Left renal pelvis (tissue), 4 donors: ENCODE measurements at regions not wholly inside any gene's neighbourhood (a gene's known extent, or its start where the extent isn't known, plus 50 kb on each side); places are given as distances from the start of the nearest gene placed in this dataset.
"Not testable (repeated sequence)": the region's sequence is repeated elsewhere in the genome, so short reads cannot be mapped to it uniquely, and the experiment has no call there.

Source experiments
- DNase-seq, 4 donors: peaks; one replicate each; pipeline ENCODE4 v3.0.0-alpha.2; 2013; ENCODE audit warnings: low read depth in 4 of 4, low spot score in 3 of 4

DNA sequence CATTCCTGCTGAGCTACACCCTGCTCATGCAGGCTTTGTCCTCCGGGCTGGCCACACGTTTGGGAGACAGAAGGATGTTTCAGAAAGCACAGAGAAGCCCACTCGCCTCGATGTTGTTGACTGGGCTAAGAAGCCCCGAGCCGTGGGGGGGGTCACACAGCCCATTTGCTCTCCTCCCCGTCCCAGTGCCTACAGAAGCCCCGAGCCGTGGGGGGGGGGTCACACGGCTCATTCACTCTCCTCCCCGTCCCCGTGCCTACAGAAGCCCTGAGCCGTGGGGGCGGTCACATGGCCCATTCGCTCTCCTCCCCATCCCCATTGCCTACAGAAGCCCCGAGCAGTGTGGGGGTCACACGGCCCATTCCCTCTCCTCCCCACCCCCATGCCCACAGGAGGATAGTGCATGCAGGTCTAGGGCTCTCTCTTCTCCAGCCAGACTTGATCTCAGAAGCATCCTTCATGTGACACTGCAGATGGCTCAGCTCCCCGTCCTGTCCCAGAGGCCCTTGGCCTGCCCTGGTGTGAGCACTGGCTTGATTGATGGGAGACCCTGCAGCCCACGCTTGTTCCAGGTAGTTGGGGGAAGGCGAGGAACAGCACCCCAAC lies 72.9 kb downstream of the NPIPB11 start:
- DNase-seq = not testable (repeated sequence)

DNA sequence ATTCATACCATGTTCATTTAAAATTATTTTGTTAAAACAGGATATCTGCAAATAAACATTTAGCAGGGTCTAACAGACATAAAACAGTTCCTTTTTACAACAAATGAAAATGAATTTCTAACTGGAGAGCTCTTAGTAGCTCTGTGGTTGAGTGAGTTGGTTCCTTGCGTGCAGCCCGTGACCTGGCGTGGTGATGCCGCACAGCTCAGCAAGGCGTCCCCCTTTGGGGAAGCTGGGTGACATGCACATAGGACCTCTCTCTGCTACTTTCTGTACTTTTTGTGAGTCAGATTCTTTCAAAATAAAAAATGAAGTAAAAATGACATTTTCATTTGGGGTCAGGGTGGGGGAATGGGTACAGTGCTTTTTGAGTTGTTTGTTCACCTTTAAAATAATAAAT lies 75.9 kb downstream of the NPIPB11 start:
- not testable (repeated sequence) for DNase-seq

DNA sequence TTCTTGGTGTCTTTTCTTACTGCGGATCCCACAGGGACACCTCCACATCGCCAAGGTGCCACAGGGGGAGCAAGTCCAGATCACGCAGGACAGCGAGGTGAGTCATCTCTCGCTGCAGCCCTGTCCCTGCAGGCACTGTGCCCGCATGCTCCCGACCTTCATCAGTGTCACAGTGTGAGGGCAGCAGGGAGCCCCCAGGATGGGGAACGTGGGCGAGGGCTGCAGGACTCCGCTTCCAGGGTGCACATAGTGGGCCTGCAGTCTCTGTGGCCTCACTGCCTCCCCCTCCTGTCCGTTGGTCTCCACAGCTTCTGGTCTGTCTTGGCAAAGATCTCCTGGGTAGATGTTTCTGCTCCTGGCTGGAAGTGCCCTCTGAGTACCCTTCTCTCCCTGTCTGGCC lies 78.0 kb downstream of the NPIPB11 start:
- DNase-seq = not testable (repeated sequence)

DNA sequence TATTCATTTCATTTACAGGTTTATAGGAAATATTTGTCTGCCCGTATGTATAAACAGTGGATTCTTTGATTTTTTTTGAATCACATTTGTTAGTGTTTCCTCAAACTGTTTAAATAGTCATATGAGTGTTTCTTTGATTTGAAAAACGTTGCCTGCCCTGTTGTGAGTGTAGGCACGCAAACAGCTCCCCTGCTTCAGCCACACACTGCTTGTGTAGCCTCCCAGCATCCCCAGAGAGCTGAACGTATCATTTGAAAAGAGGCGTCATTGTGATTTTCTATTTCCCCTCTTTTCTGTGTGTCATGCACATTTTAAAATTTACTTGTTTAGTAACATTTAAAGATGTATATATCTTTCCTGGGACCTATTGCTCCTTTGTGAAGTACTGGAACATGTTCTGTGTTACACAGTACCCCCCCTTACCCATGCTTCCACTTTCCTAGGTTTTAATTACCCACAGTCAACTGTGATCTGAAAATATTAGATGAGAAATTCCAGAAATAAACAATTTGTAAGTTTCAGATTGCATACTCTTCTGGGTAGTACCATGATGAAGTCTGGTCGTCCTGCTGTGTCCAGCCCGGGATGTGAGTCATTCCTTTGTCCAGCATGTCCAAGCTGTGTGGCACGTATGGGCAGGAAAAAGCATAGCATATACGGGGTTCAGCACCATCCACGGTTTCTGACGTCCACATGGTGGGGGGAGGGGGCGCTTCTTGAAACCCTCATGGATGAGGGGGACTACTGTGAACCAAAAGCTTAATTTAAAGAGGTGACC lies 78.7 kb downstream of the NPIPB11 start:
- not testable (repeated sequence) for DNase-seq

DNA sequence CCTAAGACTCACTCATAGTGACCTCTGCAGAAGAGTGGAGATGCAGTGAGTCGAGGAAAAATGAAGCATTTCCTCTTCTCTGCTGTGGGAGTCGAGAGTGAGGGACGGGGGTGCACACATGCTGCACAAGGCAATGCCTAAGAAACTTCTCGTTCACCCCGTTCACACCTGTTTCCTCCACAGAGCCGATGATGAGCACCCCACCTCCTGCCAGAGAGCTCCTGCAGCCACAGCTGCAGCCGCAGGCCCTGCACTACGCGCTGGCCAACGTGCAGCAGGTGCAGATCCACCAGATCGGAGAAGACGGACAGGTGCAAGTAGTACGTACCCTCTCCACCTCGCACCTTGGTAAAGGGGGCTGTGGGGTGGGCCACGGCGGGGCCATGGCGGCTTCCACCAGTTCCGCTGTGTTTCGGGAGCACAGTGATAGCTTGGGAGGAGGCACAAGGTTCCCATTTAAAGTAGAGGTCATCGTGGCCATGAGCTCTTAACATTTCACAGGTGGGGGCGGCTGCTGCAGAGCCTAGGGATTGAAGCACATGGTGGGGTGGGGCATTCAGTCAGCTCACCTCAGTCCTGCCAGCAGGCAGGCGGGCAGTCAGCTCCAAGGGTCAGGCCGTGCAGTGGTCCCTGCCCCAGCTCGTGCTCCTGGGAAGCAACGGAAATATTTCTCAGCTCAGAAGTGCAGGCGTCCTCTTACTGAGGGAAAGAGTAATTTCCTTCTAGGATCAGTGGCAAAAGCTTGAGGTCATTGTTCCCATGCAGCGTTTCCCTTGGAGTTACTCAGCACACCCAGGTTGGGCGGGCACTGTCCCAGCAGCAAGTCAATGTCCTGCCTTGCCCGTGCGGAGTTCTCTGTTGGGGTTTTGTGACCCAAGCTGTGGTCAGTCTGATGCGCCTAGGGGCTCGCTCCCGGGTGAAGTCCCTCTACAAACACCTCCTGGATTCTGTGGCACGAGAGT lies 80.1 kb downstream of the NPIPB11 start:
- not testable (repeated sequence) for DNase-seq

DNA sequence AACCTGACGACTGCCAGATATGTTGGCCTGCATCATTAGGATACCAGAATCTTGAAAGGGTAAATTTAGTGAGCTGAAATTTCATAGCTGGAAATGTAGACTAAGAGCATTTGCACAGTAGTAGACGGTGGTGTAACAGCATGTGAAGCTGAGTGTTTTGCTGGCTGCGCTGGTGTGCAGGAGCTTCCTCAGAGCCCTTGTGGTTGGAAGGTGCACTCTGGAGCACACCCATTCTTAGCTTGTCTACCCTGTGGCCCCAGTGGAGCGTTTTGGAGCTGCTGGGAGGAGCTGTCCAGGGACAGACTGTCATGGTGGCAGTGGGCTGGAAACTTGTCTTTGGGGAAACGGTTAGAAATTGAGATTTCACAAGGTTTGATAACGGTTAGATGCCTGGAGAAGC lies 82.8 kb downstream of the NPIPB11 start:
- not testable (repeated sequence) for DNase-seq

DNA sequence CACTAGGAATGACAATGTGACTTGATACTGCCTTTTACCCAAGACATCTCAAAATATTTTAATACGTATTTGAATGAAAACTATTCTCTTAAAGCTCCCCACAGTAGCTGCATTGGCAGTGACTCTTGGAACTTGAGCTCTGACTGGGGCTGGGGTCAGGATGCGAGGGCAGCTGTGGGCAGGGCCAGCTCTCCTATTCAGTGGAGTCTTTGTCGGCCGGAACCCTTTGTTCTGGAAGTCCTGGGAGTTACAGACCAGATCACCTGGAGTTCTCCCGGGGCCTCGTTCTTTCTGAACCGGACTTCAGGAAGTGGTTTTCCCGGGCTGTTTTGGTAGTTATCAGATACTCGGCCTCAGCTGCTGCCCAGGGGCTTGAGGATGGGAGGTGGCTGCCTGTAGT lies 84.9 kb downstream of the NPIPB11 start:
- DNase-seq = no peak

DNA sequence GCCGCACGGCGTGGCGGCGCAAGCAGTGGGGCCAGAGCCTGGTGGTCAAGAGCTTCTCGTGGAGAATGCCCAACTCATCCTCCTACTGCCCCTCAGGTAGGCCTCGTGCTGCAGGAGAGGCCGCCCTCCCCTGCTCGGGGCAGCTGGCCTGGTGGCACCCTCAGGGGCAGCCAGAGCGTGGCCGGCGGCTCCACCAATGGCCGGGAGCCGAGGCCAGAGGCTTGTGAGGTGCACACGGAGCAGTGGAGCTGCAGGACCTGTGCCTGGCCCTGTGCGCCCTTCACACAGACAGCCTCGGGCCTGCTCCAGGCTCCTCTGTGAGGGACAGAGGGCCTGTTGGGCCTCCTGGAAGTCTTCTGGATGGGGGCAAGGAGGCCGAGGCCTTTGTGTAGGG lies 85.5 kb downstream of the NPIPB11 start:
- DNase-seq = no peak

DNA sequence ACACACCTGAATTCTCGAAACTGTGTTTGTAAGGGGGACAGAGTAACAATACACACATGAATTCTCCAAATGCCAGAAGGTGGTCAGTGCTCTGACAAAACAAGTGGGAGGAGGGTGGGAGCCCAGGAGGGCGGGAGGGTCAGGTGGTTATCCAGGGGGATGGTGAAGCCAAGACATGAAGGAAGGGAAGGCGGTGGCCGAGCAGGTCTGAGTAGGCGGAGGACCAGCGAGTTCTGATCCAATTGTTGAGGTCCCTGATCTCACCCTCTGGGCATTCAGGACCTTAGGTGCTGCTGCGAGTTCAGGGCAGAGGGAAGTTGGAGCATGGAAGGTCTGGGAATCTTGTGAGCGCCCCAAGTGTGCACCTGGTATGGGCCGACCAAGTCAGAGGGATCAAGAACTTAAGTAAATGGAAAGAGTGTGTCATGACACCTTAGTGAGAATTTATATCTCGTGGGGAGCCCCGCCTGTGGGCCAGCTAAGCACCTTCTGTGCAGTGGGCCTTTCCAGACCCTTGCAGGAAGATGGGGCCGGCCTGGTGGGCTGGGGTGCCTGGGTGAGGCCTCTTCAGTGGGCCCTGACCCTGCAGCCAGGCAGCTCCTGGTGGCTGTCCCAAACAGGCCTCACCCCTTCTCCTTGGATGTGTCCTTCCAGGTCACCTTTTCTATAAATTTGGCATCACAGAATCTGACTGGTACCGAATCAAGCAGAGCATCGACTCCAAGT lies 86.1 kb downstream of the NPIPB11 start:
- DNase-seq = no peak

DNA sequence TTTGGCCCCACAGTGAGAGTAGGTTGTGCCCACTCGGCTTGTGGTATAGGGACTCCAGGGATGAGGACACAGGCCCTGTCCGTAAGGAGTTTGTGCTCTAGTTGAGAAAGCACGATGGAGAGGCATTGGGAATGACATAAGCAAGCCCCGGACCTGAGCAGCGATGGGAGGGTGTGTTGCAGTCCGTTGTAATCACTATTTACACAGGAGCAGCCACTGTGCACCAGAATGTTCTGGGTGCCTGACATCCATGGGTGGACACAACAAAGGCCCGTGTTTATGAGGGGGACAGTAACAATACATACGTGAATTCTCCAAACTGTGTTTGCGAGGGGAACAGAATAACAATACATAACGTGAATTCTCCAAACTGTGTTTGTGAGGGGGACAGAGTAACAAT lies 86.8 kb downstream of the NPIPB11 start:
- no peak for DNase-seq

DNA sequence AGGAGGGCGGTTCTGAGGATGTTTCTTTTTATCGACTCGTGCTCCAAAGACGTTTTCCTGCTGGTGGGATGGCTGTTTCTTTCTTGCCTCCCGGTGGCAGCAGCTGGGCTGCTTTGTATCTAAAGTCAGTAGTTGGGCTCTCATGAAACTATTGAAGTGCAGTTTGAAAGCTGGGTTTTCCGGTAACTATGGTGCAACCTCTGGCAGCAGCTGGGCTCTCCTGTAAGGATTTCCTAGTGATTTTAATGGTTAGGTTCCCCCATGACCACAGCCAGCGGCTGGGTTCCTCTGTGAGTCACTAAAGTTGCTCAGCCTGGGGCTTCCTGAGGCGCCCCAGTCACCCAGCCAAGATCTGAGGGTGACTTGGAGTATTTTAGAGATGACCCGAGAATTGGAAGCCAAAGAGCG lies 87.9 kb downstream of the NPIPB11 start:
- not testable (repeated sequence) for DNase-seq

DNA sequence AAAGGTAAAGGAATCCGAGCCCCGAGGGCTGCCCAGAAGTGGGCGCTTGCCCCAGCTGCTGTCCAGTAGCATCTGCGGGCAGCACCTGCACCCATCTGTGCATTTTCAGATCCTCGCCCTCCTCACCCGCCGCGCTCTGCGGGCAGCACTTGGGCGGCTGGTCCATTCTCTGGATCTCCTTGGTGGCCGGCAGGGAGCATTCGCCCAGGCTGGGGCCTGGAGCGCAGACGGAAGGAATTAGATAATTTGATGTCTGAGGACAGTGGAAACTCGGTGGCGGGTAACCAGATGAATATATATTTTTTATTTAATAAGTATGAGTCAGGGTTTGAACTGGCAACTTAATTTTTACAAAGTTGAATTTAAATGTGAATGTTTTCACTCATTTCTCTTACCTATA lies 88.5 kb downstream of the NPIPB11 start:
- no peak for DNase-seq

DNA sequence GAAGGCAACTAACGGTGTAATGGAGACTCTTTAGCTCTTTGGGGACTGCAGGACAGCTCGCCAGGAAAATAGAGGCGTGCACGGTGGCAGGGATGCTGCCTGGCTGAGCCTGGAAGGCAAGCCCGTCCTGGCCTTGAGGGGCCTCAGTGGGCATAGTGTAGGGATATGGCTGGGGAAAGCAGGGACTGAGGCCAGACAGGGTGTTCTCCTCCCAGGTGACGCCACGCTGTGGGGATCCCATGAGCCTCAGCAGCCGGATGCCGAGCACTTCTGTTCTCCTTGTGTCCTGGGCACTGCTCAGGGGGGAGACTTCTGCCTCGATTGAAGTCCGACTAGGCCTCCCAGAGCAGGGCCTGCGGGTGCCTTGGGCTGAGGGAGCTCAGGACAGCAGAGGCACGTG lies 89.2 kb downstream of the NPIPB11 start:
- DNase-seq = no peak

DNA sequence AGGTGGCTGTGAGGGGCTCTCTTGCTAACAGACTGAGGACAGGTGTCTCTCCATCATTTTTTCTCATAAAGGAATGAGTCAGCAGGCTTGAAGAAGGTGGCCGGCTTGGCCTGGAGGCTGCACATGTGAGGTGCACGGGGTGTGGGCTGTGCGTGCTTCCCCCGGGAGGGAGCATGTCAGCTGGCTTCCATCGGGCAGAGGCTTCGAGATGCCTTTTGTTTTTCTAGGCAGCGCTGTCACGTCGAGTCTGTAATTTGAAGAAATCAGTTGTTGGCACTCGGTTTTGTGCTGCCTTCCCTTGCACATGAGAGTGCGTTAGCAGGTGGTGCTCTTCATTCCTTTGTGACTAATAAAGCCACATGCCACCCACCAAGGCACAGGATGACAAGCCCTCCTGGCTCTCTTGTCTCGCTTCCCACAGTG lies 89.7 kb downstream of the NPIPB11 start:
- no peak for DNase-seq

DNA sequence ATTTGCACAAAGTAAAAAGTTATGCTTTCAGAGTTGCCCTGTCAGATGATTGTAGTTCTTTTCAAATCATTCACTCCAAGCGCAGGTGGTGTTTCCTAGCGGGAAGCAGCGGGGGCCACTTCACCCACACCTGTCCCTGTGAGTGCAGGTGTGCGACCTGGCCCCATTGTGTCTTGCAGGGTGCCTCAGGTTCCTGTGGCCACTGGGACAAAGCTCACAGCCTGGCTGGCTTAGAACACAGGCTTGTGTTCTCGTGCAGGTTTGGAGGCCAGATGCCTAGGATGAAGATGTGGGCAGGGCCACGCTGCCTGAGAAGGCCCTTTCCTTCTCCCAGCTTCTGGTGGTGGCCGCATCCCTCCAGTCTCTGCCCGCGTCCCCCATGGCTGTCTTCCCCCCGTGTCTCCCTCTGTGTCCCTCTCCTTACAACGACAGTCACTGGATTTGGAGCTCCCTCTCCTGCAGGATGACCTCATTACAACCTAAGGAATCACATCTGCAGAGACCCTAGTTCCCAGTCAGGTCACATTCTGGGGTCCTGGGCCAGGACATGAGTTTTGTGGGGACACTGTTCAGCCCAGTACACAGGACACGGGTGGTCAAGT lies 90.5 kb downstream of the NPIPB11 start:
- DNase-seq = no peak

DNA sequence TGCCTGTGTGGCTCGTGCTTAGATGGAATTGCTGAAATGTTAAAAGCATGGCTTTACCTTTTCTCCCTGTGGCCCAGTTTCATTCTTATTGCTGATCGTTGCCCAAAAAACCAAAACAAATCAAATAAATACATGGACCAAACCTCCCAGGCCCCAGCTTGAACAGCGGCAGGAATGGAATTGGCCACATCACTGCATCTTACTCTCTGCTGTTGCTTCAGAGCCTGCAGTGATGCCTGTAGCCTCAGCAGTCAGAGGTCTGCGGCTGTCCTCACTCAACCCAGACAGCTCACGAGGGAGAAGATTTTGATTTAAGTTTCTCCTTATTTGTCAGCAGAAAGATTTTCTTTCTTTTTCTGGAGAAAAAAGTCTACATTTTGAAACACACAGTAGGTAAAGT lies 91.5 kb downstream of the NPIPB11 start:
- DNase-seq = no peak

DNA sequence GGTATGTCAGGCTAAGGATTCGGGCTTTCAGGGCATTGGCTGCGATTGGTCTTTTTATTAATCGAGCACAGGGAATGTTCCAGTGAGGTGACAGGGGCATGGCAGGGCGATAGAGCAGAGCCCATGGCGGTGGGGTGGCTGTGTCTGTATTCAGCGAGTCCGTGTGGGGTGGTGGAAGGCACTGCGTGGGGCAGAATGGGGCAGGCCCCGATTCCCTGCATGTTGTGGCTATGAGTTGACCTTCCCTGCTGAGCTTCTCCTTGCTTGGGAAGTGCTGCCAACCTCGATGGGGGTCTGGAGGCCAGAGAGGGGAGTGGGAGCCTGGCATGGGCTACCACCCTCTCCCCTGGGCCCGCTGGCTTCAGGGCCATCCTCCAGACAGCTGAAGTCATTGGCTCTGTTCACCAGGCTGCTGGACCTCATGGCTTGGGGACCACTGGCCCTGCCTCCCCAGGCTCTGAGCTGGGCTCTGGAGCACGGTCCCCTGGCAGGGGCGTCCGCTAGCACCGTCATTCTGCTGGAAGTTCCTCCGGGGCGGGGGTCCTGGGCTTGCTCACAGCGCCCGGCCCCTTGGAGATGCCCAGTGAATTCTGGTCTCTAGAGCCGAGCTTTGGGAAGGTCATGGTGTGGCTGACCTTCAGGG lies 92.1 kb downstream of the NPIPB11 start:
- no peak for DNase-seq

DNA sequence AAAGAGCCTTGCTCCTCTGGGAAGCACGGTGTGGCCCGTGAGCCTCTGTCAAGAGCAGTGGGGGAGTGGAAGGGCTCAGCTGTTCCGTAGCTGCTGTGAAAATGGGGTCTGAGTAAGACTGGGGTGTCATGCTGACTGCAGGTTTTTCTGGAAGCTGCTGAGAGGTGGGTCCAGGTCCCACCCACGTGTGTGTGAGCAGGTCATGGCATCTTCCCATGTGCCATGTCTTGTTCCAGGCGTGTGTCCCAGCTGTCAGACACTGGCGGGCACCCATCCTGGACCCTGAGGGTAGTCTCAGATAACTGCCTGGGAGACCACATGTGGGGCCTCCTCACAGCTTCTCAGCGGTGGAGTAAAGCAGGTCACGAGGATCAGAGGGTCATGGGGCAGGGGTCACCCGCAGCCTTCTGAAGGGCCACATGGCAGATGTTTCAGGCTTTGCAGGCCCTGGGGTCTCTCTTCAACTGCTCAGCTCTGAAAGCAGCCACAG lies 92.9 kb downstream of the NPIPB11 start:
- no peak for DNase-seq

DNA sequence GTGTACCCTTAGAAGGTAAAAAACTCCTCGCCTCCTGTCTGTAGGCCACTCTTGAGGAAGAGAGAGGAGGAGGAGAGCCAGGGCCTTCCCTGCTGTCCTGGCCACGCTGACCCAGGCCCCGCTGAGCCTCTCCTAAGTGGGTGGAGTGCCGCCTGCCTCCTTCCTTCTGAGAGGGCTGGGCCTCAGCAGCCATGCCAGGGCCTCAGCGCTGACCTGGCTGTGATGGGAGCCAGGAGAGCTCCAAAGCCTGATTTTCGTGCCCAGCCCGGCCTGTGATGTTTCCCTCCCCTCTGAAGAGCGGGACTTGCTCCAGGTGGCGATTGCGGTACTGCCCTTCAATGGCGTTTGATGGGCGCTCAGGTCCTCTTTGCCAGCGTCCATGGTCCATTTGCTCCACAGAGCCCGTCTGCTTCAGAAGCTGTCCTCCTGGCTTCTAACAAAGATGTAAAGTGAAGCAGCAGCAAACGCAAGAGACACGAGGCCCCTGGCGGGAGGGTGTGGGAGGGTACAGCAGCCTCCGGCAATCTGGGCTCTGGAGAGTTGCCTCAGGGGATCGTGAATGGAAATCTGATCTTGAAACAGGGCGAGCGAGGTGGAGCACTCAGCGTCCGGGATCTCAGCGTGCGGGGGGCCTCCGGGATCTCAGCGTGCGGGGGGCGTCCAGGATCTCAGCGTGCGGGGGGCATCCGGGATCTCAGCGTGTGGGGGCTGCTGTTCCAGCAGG lies 93.5 kb downstream of the NPIPB11 start:
- DNase-seq = peak in 1 of 4 donors; percentile 41
